GM10266 (cell line): ENCODE measurements at regions not wholly inside any gene's neighbourhood (a gene's known extent, or its start where the extent isn't known, plus 50 kb on each side); places are given as distances from the start of the nearest gene placed in this dataset.

ENCODE experiments used
- DNase-seq: peaks from one replicate; pipeline ENCODE4 v3.0.0; 2012; ENCODE audit errors: extremely low spot score
- TF ChIP-seq, protein P1 (sequence below): IDR thresholded peaks from 2 replicates; pipeline ENCODE4 v1.5.1; 2012; ENCODE audit warnings: mild to moderate bottlenecking, low read depth; ENCODE audit not compliant: control insufficient read depth, insufficient read depth; ENCODE audit errors: missing control alignments

DNA sequence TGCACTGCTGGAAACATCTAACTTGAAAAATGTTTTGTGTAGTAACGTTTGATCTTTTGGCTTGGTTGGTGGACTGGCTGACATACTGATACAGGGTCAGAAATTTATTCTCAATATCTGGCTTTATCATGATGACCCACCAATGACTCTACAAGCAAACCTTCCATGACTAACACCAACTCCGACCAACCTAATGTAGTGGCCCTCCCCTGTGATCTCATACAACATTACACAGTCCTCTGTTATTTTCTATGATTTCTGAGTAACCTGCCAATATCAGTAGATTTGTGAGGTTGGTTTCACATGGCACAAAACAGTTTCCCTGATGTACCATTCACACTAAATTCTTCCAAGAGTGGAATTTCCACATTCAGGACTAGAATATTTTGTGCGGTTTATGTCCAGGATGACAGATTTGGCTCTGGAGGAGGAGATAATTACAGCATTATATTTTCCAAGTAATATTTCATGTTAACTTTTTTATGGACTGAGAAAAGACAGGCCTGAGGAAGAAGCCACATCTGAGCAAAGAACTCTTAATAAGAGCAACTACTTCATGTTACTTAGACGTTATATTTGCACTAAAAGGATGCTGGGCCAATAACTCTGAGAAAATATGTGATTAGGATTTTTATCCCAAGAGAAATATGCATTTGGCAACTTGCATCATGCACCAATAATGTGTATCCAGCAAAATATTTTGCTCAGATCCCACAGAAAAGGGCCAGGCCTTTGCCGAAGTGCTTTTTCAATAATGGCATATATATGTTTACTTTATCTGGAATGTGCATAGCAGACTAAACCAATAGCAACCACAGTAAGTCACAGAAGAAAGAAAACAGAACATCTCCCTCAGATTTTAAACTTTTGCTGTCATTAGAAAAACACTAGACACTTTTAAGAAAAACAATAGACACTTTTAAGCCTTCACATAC, 273.4 kb downstream of the KCNN2 start:
- TF ChIP-seq, protein P1, sequence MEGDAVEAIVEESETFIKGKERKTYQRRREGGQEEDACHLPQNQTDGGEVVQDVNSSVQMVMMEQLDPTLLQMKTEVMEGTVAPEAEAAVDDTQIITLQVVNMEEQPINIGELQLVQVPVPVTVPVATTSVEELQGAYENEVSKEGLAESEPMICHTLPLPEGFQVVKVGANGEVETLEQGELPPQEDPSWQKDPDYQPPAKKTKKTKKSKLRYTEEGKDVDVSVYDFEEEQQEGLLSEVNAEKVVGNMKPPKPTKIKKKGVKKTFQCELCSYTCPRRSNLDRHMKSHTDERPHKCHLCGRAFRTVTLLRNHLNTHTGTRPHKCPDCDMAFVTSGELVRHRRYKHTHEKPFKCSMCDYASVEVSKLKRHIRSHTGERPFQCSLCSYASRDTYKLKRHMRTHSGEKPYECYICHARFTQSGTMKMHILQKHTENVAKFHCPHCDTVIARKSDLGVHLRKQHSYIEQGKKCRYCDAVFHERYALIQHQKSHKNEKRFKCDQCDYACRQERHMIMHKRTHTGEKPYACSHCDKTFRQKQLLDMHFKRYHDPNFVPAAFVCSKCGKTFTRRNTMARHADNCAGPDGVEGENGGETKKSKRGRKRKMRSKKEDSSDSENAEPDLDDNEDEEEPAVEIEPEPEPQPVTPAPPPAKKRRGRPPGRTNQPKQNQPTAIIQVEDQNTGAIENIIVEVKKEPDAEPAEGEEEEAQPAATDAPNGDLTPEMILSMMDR: no peak
- DNase-seq: no peak

DNA sequence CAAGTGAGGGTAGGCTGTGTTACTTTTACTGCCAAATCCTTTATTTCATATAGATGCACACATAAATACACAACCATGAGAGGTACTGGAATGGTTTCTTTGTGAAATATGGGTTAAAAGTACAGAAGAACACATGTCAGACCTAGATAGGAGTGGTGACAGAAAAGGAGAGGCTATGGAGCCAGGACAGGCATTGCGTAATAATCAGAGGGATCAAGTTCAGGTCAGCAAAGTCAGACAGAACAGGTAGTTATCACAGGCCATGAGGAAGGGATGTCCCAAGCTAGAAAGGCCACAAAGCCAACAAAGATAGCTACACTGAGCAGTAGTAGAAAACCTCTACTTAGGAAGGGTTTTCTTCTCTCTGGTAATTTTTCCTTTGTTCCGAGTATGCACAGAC, 272.6 kb downstream of the KCNN2 start:
- no peak for DNase-seq
- TF ChIP-seq, protein P1: no peak

DNA sequence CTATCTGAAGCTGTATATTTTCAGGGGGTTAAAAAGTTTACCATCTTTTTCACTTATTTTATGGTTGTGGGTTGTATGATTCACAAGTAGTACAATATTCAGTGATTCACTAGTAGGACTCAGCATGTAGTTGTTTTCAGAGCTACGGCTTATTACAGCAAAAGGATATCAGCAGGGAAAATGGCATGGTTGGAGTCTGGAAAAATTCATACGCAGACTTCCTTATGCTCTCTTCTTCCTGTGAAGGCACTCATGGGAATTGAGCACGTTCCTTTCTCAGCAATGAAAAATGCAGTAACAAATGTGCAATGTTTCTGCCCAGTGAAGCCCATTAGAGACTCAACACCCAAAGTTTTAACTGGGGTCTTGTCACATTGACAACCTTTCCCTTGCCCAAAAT, 250.5 kb downstream of the KCNN2 start:
- TF ChIP-seq, protein P1: no peak
- DNase-seq: no peak

DNA sequence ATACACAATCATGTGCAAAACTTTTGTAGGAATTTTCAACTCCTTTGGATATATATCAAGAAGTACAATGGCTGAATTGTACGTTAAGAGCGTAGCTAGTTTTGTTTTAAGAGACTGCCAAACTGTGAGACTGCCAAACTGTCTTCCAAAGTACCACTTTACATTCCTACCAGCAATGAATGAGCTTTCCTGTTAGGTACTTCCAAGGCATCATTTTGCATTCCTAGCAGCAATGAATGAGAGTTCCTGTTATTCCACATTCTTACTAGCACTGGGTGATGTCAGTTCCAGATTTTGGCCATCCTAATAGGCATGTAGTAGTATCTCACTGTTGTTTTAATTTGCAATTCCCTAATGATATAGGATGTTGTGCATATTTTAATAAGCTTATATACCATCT, 219.3 kb downstream of the KCNN2 start:
- TF ChIP-seq, protein P1: no peak
- no peak for DNase-seq

- TF ChIP-seq, protein P1: no peak
- DNase-seq: no peak
Measured at GRCh38 chr5:114565871-114566270, 204.0 kb downstream of the KCNN2 start.

DNA sequence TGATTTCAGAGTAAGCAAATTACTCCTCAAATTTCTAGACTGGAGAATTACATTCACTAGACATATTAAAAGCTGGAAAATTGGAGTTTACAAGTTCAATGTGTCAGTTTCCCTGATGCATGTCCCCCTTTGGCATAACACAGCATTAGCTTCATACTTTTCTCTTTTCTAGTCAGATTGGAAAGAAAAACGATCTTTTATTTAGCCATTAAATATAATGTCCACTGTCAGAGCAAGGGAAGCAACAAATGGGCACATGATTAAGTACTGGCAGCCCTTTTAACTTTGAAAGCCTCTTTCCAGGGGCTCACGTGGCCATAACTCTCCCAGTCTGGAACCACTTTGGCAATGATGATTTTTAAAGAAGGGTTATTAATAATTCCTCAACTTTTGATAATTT, 203.3 kb downstream of the KCNN2 start:
- no peak for DNase-seq
- TF ChIP-seq, protein P1: no peak

DNA sequence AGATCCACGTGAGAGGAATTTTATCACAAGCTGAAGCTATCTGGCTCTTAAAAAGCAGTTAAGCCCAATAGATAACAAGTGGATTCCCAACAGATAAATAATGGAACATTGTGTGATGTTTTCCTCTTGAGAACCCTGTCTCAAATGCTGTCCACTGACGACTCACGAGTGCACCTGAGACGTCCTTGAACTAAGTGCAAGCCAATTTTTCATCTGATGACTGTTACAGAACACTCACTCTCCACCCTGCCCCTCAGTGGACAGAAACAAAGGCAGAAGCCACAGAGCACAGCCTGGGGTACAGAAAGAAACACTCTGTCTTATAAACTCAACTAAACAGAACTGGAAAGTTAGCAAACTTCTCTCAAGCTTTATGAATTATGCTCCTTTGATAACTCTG, 199.5 kb downstream of the KCNN2 start:
- TF ChIP-seq, protein P1: no peak
- no peak for DNase-seq
